ENCODE measurements at regions not wholly inside any gene's neighbourhood (a gene's known extent, or its start where the extent isn't known, plus 50 kb on each side); places are given as distances from the start of the nearest gene placed in this dataset.

- no peaks in the 10 kb centered on the region for H3K4me1 ChIP-seq
- no peaks in the 10 kb centered on the region for H3K27me3 ChIP-seq (ENCODE audit: control insufficient read depth, insufficient read depth, low read length)
- H3K9ac ChIP-seq: no peak overlapping the region
Observed at GRCh38 chr10:128540781-128541761, 414.8 kb upstream of the MKI67 start.

DNA sequence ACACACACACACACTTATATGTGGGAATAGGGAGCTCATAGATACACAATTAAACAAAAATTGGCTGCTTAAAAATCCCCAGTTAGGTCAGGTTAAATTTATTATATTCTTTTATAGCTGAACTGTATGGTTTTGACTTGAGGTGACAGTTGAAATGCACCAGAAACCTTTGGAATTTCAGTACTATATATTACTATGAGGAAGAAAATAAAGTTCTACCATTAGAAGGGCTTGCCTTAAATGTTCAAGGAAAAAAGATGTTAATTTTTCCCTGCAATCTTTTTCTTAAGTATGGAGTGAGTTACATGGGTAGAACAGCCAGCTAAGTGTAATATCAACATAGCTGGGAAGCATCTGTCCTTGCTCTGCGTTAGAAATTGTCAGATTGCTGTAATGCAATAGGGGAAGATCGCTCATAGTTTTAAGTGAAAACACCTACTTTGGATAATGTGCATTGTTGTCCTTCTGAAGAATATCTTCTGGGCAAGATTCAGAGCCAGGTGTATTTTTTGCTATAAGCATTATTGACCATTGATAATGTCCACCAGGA, 415.8 kb upstream of the MKI67 start:
- Histone ChIP-seq H3K27ac (no peak overlapping the region), H3K9me3 (ENCODE audit: control insufficient read depth, low read length) (no peaks in the 10 kb centered on the region), H3K4me3 (ENCODE audit: low read depth, low read length) (no peak overlapping the region), H2AFZ (no peak overlapping the region), H3K4me2 (ENCODE audit: low read length) (no peak overlapping the region), H3K4me1 (no peaks in the 10 kb centered on the region), H3K36me3 (ENCODE audit: control insufficient read depth, insufficient read depth, low read length) (no peaks in the 10 kb centered on the region), H3K79me2 (no peaks in the 10 kb centered on the region), H3K9ac (no peak overlapping the region), H3K27me3 (ENCODE audit: control insufficient read depth, insufficient read depth, low read length) (no peaks in the 10 kb centered on the region)
- TF ChIP-seq CTCF (IDR thresholded peaks at IDR 0.05): no peak

More at GRCh38 chr10:128540781-128541761, 414.8 kb upstream of the MKI67 start:
- Histone ChIP-seq H3K36me3 (ENCODE audit: control insufficient read depth, insufficient read depth, low read length) (no peaks in the 10 kb centered on the region), H3K4me3 (ENCODE audit: low read depth, low read length) (no peak overlapping the region), H3K4me2 (ENCODE audit: low read length) (peak overlapping the region; percentile 42), H2AFZ (no peak overlapping the region), H3K27ac (no peak overlapping the region), H3K79me2 (no peaks in the 10 kb centered on the region), H3K9me3 (ENCODE audit: control insufficient read depth, low read length) (no peaks in the 10 kb centered on the region)
- no peak for TF ChIP-seq CTCF (IDR thresholded peaks at IDR 0.05)

DNA sequence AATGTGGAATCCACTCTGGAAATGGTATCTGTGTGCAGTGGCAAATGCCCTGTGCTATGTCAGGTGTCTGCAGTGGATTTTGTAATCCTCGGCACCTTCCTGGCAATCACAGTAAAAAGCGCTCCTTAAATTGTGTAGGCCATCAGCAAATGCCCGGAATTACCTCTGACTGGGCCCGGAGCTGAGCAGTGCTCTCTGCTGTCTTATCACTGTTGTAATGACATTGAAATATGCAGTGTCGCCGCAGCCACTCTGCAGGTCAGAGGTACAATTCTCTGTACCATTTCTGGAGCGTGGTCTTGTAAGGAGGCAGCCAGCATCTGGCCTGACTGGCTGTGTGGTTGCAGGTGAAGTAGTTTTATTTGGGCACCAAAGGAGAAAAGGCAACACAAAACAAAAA, 416.4 kb upstream of the MKI67 start:
- H3K4me1 ChIP-seq: no peaks in the 10 kb centered on the region
- H3K4me2 ChIP-seq (ENCODE audit: low read length): no peak overlapping the region
- H3K27me3 ChIP-seq (ENCODE audit: control insufficient read depth, insufficient read depth, low read length): no peaks in the 10 kb centered on the region
- no peaks in the 10 kb centered on the region for H3K36me3 ChIP-seq (ENCODE audit: control insufficient read depth, insufficient read depth, low read length)
- no peaks in the 10 kb centered on the region for H3K79me2 ChIP-seq
- H3K27ac ChIP-seq: no peak overlapping the region
- TF ChIP-seq CTCF (IDR thresholded peaks at IDR 0.05): no peak
- no peak overlapping the region for H2AFZ ChIP-seq
- H3K9me3 ChIP-seq (ENCODE audit: control insufficient read depth, low read length): no peaks in the 10 kb centered on the region
- H3K9ac ChIP-seq: no peak overlapping the region
- no peak overlapping the region for H3K4me3 ChIP-seq (ENCODE audit: low read depth, low read length)

- no peak overlapping the region for H3K4me3 ChIP-seq (ENCODE audit: low read depth, low read length)
- no peak overlapping the region for H3K4me2 ChIP-seq (ENCODE audit: low read length)
- H3K9me3 ChIP-seq (ENCODE audit: control insufficient read depth, low read length): no peaks in the 10 kb centered on the region
- no peaks in the 10 kb centered on the region for H3K4me1 ChIP-seq
- no peak overlapping the region for H3K27ac ChIP-seq
- no peak overlapping the region for H2AFZ ChIP-seq
- no peak overlapping the region for H3K9ac ChIP-seq
- no peaks in the 10 kb centered on the region for H3K36me3 ChIP-seq (ENCODE audit: control insufficient read depth, insufficient read depth, low read length)
- TF ChIP-seq CTCF (IDR thresholded peaks at IDR 0.05): no peak
- no peaks in the 10 kb centered on the region for H3K27me3 ChIP-seq (ENCODE audit: control insufficient read depth, insufficient read depth, low read length)
- H3K79me2 ChIP-seq: no peaks in the 10 kb centered on the region
Observed at GRCh38 chr10:128543151-128543550, 416.9 kb upstream of the MKI67 start.

Measured in parathyroid adenoma (tissue), 2 donors.